ENCODE measurements at regions not wholly inside any gene's neighbourhood (a gene's known extent, or its start where the extent isn't known, plus 50 kb on each side); places are given as distances from the start of the nearest gene placed in this dataset.

GRCh38 chr5:173789031-173789920, 98.9 kb upstream of the CPEB4 start:
- in situ Hi-C loops (cut with MboI; ENCODE audit: low pct_unique_long_range_greater_than_20kb, low sequenced_read_pairs): no loop called here

GRCh38 chr5:173790177-173790719, 97.9 kb upstream of the CPEB4 start:
- in situ Hi-C loops (cut with MboI; ENCODE audit: low pct_unique_long_range_greater_than_20kb, low sequenced_read_pairs): no loop called here

More at GRCh38 chr5:173789031-173789920, 98.9 kb upstream of the CPEB4 start:
- DNase-seq: no peak

DNA sequence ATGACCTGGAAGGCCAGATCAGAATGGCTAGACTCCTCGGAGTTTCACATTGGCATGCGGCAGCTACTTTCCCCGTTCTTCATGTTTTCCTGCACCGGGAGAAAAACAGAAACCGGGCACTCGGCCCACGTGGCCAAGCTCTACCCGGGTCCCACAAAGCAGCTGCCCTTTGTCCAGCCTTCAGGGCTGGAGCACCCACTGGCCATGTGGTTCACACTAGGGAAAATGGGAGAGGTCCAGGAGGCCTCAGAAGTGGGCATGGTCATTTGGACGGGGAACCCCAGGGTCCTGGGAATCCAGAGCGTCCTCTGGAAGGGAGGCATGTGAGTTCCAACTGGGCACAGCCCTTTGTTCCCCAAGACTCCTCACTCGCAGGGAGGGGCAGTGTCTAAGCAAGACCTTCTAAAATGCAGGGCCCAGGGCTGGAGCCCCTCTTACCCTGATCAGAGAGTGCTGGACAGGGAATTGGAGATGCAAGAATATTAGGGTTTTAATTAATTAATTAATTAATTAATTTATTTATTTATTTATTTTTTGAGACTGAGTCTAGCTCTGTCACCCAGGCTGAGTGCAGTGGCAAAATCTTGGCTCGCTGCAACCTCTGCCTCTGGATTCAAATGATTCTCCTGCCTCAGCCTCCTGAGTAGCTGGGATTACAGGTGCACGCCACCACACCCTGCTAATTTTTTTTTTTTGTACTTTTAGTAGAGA, 97.2 kb upstream of the CPEB4 start:
- no peak for DNase-seq
- in situ Hi-C loops (cut with MboI; ENCODE audit: low pct_unique_long_range_greater_than_20kb, low sequenced_read_pairs): no loop called here

More at GRCh38 chr5:173790177-173790719, 97.9 kb upstream of the CPEB4 start:
- DNase-seq: no peak

DNA sequence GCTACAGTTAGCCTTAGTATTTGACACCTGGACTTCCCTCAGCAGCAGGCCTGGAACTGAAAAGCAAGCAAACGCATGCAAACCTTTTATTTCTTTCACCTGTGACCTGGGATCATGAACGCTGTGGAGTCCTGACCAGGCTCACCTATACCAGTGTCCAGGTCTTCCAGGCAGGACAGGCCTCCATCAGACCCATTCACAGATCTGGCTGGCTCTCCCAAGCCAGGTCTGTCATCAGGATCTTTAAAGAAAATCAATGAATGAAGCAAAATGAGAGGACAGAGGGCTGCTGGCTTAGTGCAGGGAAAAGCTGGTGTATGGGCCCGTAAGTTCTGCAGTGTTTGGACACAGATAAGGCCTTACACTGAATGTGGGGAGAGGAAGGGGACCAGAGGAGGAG, 96.3 kb upstream of the CPEB4 start:
- DNase-seq: no peak
- in situ Hi-C loops (cut with MboI; ENCODE audit: low pct_unique_long_range_greater_than_20kb, low sequenced_read_pairs): no loop called here

GRCh38 chr5:173792781-173793547, 95.2 kb upstream of the CPEB4 start:
- in situ Hi-C loops (cut with MboI; ENCODE audit: low pct_unique_long_range_greater_than_20kb, low sequenced_read_pairs): no loop called here

GRCh38 chr5:173793648-173794548, 94.3 kb upstream of the CPEB4 start:
- no peak for DNase-seq
- in situ Hi-C loops (cut with MboI; ENCODE audit: low pct_unique_long_range_greater_than_20kb, low sequenced_read_pairs): no loop called here

More at GRCh38 chr5:173792781-173793547, 95.2 kb upstream of the CPEB4 start:
- no peak for DNase-seq

DNA sequence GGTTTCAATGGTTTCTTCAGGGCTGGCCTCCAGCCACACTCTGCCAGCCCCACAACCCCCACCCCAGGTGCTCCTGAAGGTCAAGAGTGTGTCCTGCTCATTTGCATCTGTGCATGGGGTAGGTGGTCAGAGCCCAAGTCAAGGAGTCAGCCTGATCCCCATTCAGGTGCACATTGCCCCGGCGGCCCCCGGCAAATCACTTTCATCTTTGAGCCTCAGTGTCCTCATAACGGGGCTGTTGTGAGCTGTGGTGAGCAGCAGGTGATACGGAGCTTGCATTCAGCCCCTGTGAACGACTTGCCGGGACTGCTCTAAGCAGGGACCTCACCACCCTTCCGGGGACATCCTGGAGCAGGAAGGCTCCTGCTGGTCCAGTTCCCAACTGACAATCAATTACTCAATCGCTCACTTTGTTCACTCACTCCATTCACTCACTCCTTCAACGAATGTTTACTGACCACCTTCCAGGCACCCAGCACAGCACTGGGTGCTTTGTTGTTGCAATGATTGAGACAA, 93.2 kb upstream of the CPEB4 start:
- in situ Hi-C loops (cut with MboI; ENCODE audit: low pct_unique_long_range_greater_than_20kb, low sequenced_read_pairs): no loop called here
- DNase-seq: no peak

DNA sequence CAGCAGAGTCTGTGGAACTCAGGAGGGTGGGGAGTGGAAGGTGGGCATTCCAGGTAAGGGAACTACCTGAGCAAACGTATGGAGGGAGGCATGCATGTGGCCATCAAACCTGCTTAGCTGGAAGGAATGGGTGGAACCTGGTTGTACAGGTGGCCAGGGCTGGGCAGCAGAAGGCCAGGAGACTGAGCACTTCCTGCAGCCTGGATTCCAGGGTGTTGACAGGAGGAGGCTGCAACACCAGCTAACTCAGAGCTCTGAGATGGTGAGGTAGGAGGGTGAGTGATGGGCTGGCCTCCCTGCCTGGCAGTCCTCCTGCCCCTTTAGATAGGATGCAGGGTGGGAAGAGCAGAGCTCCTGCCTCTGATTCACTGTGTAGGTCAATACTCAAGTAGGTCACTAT, 92.5 kb upstream of the CPEB4 start:
- in situ Hi-C loops (cut with MboI; ENCODE audit: low pct_unique_long_range_greater_than_20kb, low sequenced_read_pairs): no loop called here
- DNase-seq: no peak

- no peak for DNase-seq
- in situ Hi-C loops (cut with MboI; ENCODE audit: low pct_unique_long_range_greater_than_20kb, low sequenced_read_pairs): no loop called here
Observed at GRCh38 chr5:173796721-173797495, 91.2 kb upstream of the CPEB4 start.

- DNase-seq: no peak
- in situ Hi-C loops (cut with MboI; ENCODE audit: low pct_unique_long_range_greater_than_20kb, low sequenced_read_pairs): no loop called here
Observed at GRCh38 chr5:173798127-173798810, 89.9 kb upstream of the CPEB4 start.

DNA sequence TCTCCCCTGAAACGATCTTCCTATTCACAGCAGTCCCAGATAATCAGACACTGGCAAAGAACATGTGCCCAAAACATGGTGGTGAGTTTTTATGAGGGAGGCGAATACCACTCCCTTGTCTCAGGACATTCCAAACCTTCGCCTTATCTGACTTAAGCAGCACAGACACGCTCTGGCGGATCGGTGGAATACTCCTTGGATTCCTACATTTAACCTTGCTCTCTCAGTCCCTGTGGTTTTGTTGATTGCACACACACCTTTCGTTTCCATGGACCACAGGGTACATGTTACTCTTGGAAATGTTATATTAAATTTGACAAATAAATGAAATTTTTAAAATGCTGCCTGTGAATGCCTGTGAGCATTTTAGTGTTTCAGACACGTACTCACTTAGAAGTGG, 87.8 kb upstream of the CPEB4 start:
- DNase-seq: no peak
- in situ Hi-C loops (cut with MboI; ENCODE audit: low pct_unique_long_range_greater_than_20kb, low sequenced_read_pairs): no loop called here

- in situ Hi-C loops (cut with MboI; ENCODE audit: low pct_unique_long_range_greater_than_20kb, low sequenced_read_pairs): no loop called here
- no peak for DNase-seq
Observed at GRCh38 chr5:173801006-173801405, 87.1 kb upstream of the CPEB4 start.

- in situ Hi-C loops (cut with MboI; ENCODE audit: low pct_unique_long_range_greater_than_20kb, low sequenced_read_pairs): no loop called here
- no peak for DNase-seq
Observed at GRCh38 chr5:173802670-173803165, 85.4 kb upstream of the CPEB4 start.

DNA sequence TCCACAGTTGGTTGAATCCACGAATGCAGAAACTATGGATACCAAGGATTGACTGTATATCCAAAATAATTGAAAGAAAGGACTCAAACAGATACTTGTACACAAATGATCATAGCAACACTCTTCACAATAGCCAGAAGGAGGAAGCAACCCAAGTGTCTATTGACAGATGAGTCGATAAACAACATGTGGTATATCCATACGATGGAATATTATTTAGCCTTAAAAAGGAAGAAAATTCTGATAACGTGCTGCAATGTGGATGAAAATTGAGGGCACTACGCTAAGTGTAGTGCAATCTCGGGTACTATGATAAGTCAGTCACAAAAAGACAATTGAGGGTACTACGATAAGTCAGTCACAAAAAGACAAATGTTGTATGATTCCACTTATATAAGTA, 83.6 kb upstream of the CPEB4 start:
- no peak for DNase-seq
- in situ Hi-C loops (cut with MboI; ENCODE audit: low pct_unique_long_range_greater_than_20kb, low sequenced_read_pairs): no loop called here

- no peak for DNase-seq
- in situ Hi-C loops (cut with MboI; ENCODE audit: low pct_unique_long_range_greater_than_20kb, low sequenced_read_pairs): no loop called here
Observed at GRCh38 chr5:173806270-173807035, 81.7 kb upstream of the CPEB4 start.

- no peak for DNase-seq
- in situ Hi-C loops (cut with MboI; ENCODE audit: low pct_unique_long_range_greater_than_20kb, low sequenced_read_pairs): no loop called here
Observed at GRCh38 chr5:173807181-173807655, 80.9 kb upstream of the CPEB4 start.

Measured in KBM-7 (cell line).